HCT116 (cell line): ENCODE measurements at regions not wholly inside any gene's neighbourhood (a gene's known extent, or its start where the extent isn't known, plus 50 kb on each side); places are given as distances from the start of the nearest gene placed in this dataset.

Experiments used
- CEBPB ChIP-seq: IDR thresholded peaks from 2 replicates; pipeline ENCODE4 v1.6.1; 2012; ENCODE audit warnings: low read depth
- EZH2phosphoT487 ChIP-seq: fragments of 200-600 bp; IDR thresholded peaks from 2 replicates; pipeline ENCODE4 v1.6.1; 2018; ENCODE audit warnings: antibody characterized with exemption, borderline replicate concordance
- POLR2A ChIP-seq: IDR thresholded peaks from 2 replicates; pipeline ENCODE4 v1.7.0; 2011; ENCODE audit warnings: borderline replicate concordance; ENCODE audit not compliant: insufficient read depth, insufficient read length; ENCODE audit errors: extremely low read depth
- TCF7L2 ChIP-seq: IDR thresholded peaks from 2 replicates; pipeline ENCODE4 v1.7.0; 2011; ENCODE audit warnings: borderline replicate concordance, inconsistent platforms; ENCODE audit not compliant: insufficient read depth, insufficient read length; ENCODE audit errors: extremely low read depth
- TF ChIP-seq, protein P1 (sequence below), 3 experiments: fragments of 200-600 bp in 1 of 3; sonication (generic) in 1 of 3; IDR thresholded peaks in 2 of 3; conservative IDR thresholded peaks in 1 of 3; 2 replicates each; pipeline ENCODE4 v1.5.1; 2012 to 2017; ENCODE audit warnings: low read depth in 2 of 3, low read length in 2 of 3, antibody characterized with exemption in 1 of 3, borderline replicate concordance in 1 of 3, control low read depth in 1 of 3, mild to moderate bottlenecking in 1 of 3, mixed read lengths in 1 of 3, mixed run types in 1 of 3, moderate library complexity in 1 of 3; ENCODE audit not compliant: insufficient read depth in 1 of 3
- TF ChIP-seq, protein P2 (sequence below): IDR thresholded peaks from 2 replicates; pipeline ENCODE4 v1.6.1; 2012; ENCODE audit warnings: low read depth

GRCh38 chr11:41714101-41714500 lies 254.6 kb upstream of the LRRC4C start:
- TF ChIP-seq, protein P1, sequence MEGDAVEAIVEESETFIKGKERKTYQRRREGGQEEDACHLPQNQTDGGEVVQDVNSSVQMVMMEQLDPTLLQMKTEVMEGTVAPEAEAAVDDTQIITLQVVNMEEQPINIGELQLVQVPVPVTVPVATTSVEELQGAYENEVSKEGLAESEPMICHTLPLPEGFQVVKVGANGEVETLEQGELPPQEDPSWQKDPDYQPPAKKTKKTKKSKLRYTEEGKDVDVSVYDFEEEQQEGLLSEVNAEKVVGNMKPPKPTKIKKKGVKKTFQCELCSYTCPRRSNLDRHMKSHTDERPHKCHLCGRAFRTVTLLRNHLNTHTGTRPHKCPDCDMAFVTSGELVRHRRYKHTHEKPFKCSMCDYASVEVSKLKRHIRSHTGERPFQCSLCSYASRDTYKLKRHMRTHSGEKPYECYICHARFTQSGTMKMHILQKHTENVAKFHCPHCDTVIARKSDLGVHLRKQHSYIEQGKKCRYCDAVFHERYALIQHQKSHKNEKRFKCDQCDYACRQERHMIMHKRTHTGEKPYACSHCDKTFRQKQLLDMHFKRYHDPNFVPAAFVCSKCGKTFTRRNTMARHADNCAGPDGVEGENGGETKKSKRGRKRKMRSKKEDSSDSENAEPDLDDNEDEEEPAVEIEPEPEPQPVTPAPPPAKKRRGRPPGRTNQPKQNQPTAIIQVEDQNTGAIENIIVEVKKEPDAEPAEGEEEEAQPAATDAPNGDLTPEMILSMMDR (IDR thresholded peaks at IDR 0.05 in 2 of 3, conservative IDR thresholded peaks at IDR 0.05 in 1 of 3; ENCODE audit: borderline replicate concordance in 1 of 3, insufficient read depth in 1 of 3, low read depth in 2 of 3, low read length in 2 of 3) = no peak
- TF ChIP-seq EZH2phosphoT487 (no peak), TCF7L2 (no peak), POLR2A (no peak), CEBPB (no peak)
- TF ChIP-seq, protein P2, sequence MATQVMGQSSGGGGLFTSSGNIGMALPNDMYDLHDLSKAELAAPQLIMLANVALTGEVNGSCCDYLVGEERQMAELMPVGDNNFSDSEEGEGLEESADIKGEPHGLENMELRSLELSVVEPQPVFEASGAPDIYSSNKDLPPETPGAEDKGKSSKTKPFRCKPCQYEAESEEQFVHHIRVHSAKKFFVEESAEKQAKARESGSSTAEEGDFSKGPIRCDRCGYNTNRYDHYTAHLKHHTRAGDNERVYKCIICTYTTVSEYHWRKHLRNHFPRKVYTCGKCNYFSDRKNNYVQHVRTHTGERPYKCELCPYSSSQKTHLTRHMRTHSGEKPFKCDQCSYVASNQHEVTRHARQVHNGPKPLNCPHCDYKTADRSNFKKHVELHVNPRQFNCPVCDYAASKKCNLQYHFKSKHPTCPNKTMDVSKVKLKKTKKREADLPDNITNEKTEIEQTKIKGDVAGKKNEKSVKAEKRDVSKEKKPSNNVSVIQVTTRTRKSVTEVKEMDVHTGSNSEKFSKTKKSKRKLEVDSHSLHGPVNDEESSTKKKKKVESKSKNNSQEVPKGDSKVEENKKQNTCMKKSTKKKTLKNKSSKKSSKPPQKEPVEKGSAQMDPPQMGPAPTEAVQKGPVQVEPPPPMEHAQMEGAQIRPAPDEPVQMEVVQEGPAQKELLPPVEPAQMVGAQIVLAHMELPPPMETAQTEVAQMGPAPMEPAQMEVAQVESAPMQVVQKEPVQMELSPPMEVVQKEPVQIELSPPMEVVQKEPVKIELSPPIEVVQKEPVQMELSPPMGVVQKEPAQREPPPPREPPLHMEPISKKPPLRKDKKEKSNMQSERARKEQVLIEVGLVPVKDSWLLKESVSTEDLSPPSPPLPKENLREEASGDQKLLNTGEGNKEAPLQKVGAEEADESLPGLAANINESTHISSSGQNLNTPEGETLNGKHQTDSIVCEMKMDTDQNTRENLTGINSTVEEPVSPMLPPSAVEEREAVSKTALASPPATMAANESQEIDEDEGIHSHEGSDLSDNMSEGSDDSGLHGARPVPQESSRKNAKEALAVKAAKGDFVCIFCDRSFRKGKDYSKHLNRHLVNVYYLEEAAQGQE = no peak
